HCT116 (cell line): ENCODE measurements at regions not wholly inside any gene's neighbourhood (a gene's known extent, or its start where the extent isn't known, plus 50 kb on each side); places are given as distances from the start of the nearest gene placed in this dataset.

ENCODE experiments used
- CTCF ChIP-seq, 3 experiments: fragments of 200-600 bp in 1 of 3; sonication (generic) in 1 of 3; IDR thresholded peaks in 2 of 3; conservative IDR thresholded peaks in 1 of 3; 2 replicates each; pipeline ENCODE4 v1.5.1; 2012 to 2017; ENCODE audit warnings: low read depth in 2 of 3, low read length in 2 of 3, antibody characterized with exemption in 1 of 3, borderline replicate concordance in 1 of 3, control low read depth in 1 of 3, mild to moderate bottlenecking in 1 of 3, mixed read lengths in 1 of 3, mixed run types in 1 of 3, moderate library complexity in 1 of 3; ENCODE audit not compliant: insufficient read depth in 1 of 3
- EGR1 ChIP-seq: IDR thresholded peaks from 2 replicates; pipeline ENCODE4 v1.6.1; 2012; ENCODE audit warnings: low read depth
- EZH2 ChIP-seq: fragments of 200-600 bp; sonication (generic); IDR thresholded peaks from 2 replicates; pipeline ENCODE4 v1.6.1; 2017; ENCODE audit warnings: antibody characterized with exemption, mixed run types
- FOSL1 ChIP-seq: IDR thresholded peaks from 2 replicates; pipeline ENCODE4 v1.6.1; 2012; ENCODE audit warnings: low read depth
- POLR2A ChIP-seq: IDR thresholded peaks from 2 replicates; pipeline ENCODE4 v1.7.0; 2011; ENCODE audit warnings: borderline replicate concordance; ENCODE audit not compliant: insufficient read depth, insufficient read length; ENCODE audit errors: extremely low read depth
- POLR2AphosphoS5 ChIP-seq: IDR thresholded peaks from 2 replicates; pipeline ENCODE4 v1.6.1; 2011; ENCODE audit warnings: mild to moderate bottlenecking, low read depth, low read length, moderate library complexity
- RAD21 ChIP-seq: IDR thresholded peaks from 2 replicates; pipeline ENCODE4 v1.6.1; 2012; ENCODE audit warnings: low read depth, mild to moderate bottlenecking
- SIN3A ChIP-seq: IDR thresholded peaks from 2 replicates; pipeline ENCODE4 v1.6.1; 2012; ENCODE audit warnings: low read depth

- TF ChIP-seq CTCF (IDR thresholded peaks at IDR 0.05 in 2 of 3, conservative IDR thresholded peaks at IDR 0.05 in 1 of 3; ENCODE audit: borderline replicate concordance in 1 of 3, insufficient read depth in 1 of 3, low read depth in 2 of 3, low read length in 2 of 3) (no peak), RAD21 (no peak), EZH2 (no peak), POLR2A (no peak), EGR1 (no peak), SIN3A (no peak), POLR2AphosphoS5 (no peak), FOSL1 (no peak)
Observed at GRCh38 chr2:221016551-221016950, 555.6 kb downstream of the EPHA4 start.
